CD4-positive, CD25-positive, alpha-beta regulatory T cell (primary cell): ENCODE measurements at regions not wholly inside any gene's neighbourhood (a gene's known extent, or its start where the extent isn't known, plus 50 kb on each side); places are given as distances from the start of the nearest gene placed in this dataset.

Experiments used
- ATAC-seq, 2 donors: fragments of 150-1000 bp; cut with Tn5 transposase; one replicate each; pipeline ENCODE4 v1.10.0; 2021; ENCODE audit warnings: low read depth in 2 of 2, moderate number of reproducible peaks in 2 of 2, moderate library complexity in 1 of 2
- DNase-seq, 3 donors: peaks; one replicate each; pipeline versions ENCODE4 v3.0.0 to v3.0.0-alpha.2; 2012 to 2022; ENCODE audit warnings: mixed read lengths in 1 of 3
- H3K27ac ChIP-seq: one replicate; pipeline ENCODE4 v1.7.0; 2013; ENCODE audit warnings: mild to moderate bottlenecking, low read length; ENCODE audit not compliant: insufficient read depth, poor library complexity, severe bottlenecking
- H3K27me3 ChIP-seq: one replicate; pipeline ENCODE4 v1.7.0; 2013; ENCODE audit warnings: low read length; ENCODE audit not compliant: control insufficient read depth, insufficient read depth
- H3K36me3 ChIP-seq: one replicate; pipeline ENCODE4 v1.7.0; 2013; ENCODE audit warnings: mild to moderate bottlenecking, low read length, moderate library complexity; ENCODE audit not compliant: control insufficient read depth, insufficient read depth
- H3K4me1 ChIP-seq: 2 replicates; pipeline ENCODE4 v1.7.0; 2013; ENCODE audit warnings: mild to moderate bottlenecking, low read length; ENCODE audit not compliant: insufficient read depth, control insufficient read depth, poor library complexity, severe bottlenecking
- H3K4me3 ChIP-seq: one replicate; pipeline ENCODE4 v1.7.0; 2013; ENCODE audit warnings: low read depth, mild to moderate bottlenecking, low read length, moderate library complexity
- H3K9me3 ChIP-seq, 2 experiments: 1 replicate in 1 of 2; 2 replicates in 1 of 2; pipeline ENCODE4 v1.7.0; 2013; ENCODE audit warnings: low read length in 2 of 2, mild to moderate bottlenecking in 1 of 2, moderate library complexity in 1 of 2; ENCODE audit not compliant: control insufficient read depth in 2 of 2
- H3K27ac Mint-ChIP-seq, 3 donors: one replicate each; pipeline ENCODE4 v1.8.0; 2020 to 2022; ENCODE audit warnings: mild to moderate bottlenecking in 3 of 3, mixed read lengths in 3 of 3, moderate library complexity in 2 of 3
- H3K27me3 Mint-ChIP-seq: one replicate; pipeline ENCODE4 v1.8.0; 2022; ENCODE audit warnings: mild to moderate bottlenecking, mixed read lengths
- H3K36me3 Mint-ChIP-seq: one replicate; pipeline ENCODE4 v1.8.0; 2020; ENCODE audit warnings: mixed read lengths
- H3K4me1 Mint-ChIP-seq, 4 donors: one replicate each; pipeline ENCODE4 v1.8.0; 2020 to 2022; ENCODE audit warnings: mixed read lengths in 4 of 4, mild to moderate bottlenecking in 1 of 4
- H3K4me3 Mint-ChIP-seq, 4 donors: one replicate each; pipeline ENCODE4 v1.8.0; 2020 to 2022; ENCODE audit warnings: mild to moderate bottlenecking in 4 of 4, mixed read lengths in 4 of 4, moderate library complexity in 3 of 4
- H3K9me3 Mint-ChIP-seq, 7 donors: one replicate each; pipeline ENCODE4 v1.8.0; 2020 to 2022; ENCODE audit warnings: mixed read lengths in 7 of 7, mild to moderate bottlenecking in 3 of 7, moderate library complexity in 2 of 7

- H3K4me1 Mint-ChIP-seq = no peaks in the 10 kb centered on the region
- H3K27ac Mint-ChIP-seq = no peak overlapping the region
- no peaks in the 10 kb centered on the region for H3K36me3 Mint-ChIP-seq
- H3K4me3 Mint-ChIP-seq = no peak overlapping the region
- Histone ChIP-seq H3K27me3 (no peaks in the 10 kb centered on the region), H3K4me1 (no peaks in the 10 kb centered on the region), H3K4me3 (no peak overlapping the region), H3K9me3 (peaks cover 1 to 18% of the 10 kb centered on the region in 2 experiments), H3K36me3 (no peaks in the 10 kb centered on the region), H3K27ac (no peak overlapping the region)
- H3K27me3 Mint-ChIP-seq = no peaks in the 10 kb centered on the region
- peaks cover 0 to 35% (median 10%) of the 10 kb centered on the region in 7 donors for H3K9me3 Mint-ChIP-seq
- ATAC-seq (no peak), DNase-seq (no peak)
These were observed 726.1 kb upstream of the ADAMTS16 start for GRCh38 chr5:4413996-4414395.

DNA sequence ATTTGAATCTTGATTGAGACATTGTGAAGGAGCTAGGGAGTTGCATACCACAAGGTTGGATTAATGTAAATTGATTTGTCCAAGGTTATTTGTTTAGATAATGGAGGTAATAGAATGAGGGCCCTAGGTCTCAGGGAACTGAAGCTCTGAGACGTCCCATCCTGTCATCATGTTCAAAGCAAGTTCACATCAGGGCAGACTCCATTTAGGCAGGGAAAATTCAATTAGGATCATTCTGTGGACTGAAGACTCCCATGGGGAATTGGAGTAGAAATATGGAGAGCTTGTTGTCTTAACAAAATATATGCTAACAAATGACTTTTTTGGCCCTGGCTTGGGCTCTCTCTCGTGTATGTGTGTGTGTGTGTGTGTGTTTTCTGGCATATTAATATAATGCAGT lies 722.0 kb upstream of the ADAMTS16 start:
- peaks cover 0 to 2% of the 10 kb centered on the region in 2 experiments for H3K9me3 ChIP-seq
- Mint-ChIP-seq H3K27me3 (no peaks in the 10 kb centered on the region), H3K4me1 (no peaks in the 10 kb centered on the region), H3K27ac (no peak overlapping the region), H3K9me3 (peaks cover 0 to 40% (median 7%) of the 10 kb centered on the region in 7 donors), H3K36me3 (no peaks in the 10 kb centered on the region), H3K4me3 (no peak overlapping the region)
- no peak for ATAC-seq
- no peak overlapping the region for H3K4me3 ChIP-seq
- H3K36me3 ChIP-seq = no peaks in the 10 kb centered on the region
- DNase-seq = no peak
- no peak overlapping the region for H3K27ac ChIP-seq
- H3K4me1 ChIP-seq = no peaks in the 10 kb centered on the region
- no peaks in the 10 kb centered on the region for H3K27me3 ChIP-seq

GRCh38 chr5:4419281-4419680 lies 720.8 kb upstream of the ADAMTS16 start:
- no peaks in the 10 kb centered on the region for H3K27me3 ChIP-seq
- DNase-seq (no peak), ATAC-seq (no peak)
- no peaks in the 10 kb centered on the region for H3K4me1 Mint-ChIP-seq
- H3K36me3 Mint-ChIP-seq = no peaks in the 10 kb centered on the region
- H3K27ac Mint-ChIP-seq = no peak overlapping the region
- H3K9me3 Mint-ChIP-seq = peaks cover 0 to 43% (median 7%) of the 10 kb centered on the region in 7 donors
- no peak overlapping the region for H3K4me3 Mint-ChIP-seq
- H3K4me1 ChIP-seq = no peaks in the 10 kb centered on the region
- H3K9me3 ChIP-seq = peaks cover 0 to 4% of the 10 kb centered on the region in 2 experiments
- no peak overlapping the region for H3K27ac ChIP-seq
- H3K36me3 ChIP-seq = no peaks in the 10 kb centered on the region
- H3K4me3 ChIP-seq = no peak overlapping the region
- no peaks in the 10 kb centered on the region for H3K27me3 Mint-ChIP-seq

DNA sequence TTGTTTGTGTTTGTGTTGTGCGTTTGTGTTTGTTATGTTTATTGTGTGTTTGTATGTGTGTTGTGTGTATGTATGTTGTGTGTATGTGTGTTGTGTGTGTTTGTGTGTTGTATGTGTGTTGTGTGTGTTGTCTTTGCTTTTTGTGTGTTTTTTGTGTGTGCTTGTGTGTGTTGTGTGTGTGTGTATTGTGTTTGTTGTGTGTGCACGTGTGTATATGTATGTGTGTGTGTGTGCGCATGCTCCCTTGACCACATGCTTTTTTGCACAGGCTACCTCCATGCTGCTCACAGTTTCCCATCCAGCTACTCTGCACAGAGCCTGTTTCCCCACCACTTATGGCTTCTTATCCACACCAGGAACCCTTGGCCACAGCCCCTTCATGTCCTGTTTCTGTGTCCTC lies 720.0 kb upstream of the ADAMTS16 start:
- Histone ChIP-seq H3K27ac (no peak overlapping the region), H3K36me3 (no peaks in the 10 kb centered on the region), H3K9me3 (peaks cover 0 to 4% of the 10 kb centered on the region in 2 experiments), H3K4me1 (no peaks in the 10 kb centered on the region), H3K27me3 (no peaks in the 10 kb centered on the region), H3K4me3 (no peak overlapping the region)
- H3K36me3 Mint-ChIP-seq = no peaks in the 10 kb centered on the region
- H3K4me1 Mint-ChIP-seq = no peaks in the 10 kb centered on the region
- ATAC-seq = no peak
- H3K27ac Mint-ChIP-seq = no peak overlapping the region
- no peak for DNase-seq
- peaks cover 0 to 39% (median 5%) of the 10 kb centered on the region in 7 donors for H3K9me3 Mint-ChIP-seq
- no peaks in the 10 kb centered on the region for H3K27me3 Mint-ChIP-seq
- H3K4me3 Mint-ChIP-seq = no peak overlapping the region

DNA sequence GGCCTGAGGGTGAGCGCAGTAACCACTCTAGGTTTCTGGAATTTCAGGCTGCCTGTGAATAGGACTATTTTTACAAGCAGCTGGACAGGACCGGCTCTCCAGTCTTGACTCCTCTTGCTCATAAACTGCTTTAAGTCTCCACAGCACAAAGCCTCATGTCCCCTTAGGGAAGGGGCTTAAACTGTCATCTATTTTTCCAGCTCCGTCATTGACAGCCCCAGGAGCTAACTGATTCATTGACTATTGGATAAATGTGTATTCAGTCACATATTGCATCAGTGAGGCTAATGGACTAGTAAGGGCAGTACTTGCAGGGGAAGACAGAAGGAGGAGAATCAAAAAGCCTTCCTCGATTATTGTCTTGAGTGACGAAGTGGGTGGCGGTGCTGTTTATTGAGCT lies 719.4 kb upstream of the ADAMTS16 start:
- DNase-seq = no peak
- Mint-ChIP-seq H3K36me3 (no peaks in the 10 kb centered on the region), H3K9me3 (peaks cover 0 to 35% (median 3%) of the 10 kb centered on the region in 7 donors), H3K27me3 (no peaks in the 10 kb centered on the region), H3K27ac (no peak overlapping the region), H3K4me1 (no peaks in the 10 kb centered on the region), H3K4me3 (no peak overlapping the region)
- peaks cover 0 to 4% of the 10 kb centered on the region in 2 experiments for H3K9me3 ChIP-seq
- H3K27ac ChIP-seq = no peak overlapping the region
- H3K4me1 ChIP-seq = no peaks in the 10 kb centered on the region
- no peak overlapping the region for H3K4me3 ChIP-seq
- no peak for ATAC-seq
- no peaks in the 10 kb centered on the region for H3K36me3 ChIP-seq
- no peaks in the 10 kb centered on the region for H3K27me3 ChIP-seq

DNA sequence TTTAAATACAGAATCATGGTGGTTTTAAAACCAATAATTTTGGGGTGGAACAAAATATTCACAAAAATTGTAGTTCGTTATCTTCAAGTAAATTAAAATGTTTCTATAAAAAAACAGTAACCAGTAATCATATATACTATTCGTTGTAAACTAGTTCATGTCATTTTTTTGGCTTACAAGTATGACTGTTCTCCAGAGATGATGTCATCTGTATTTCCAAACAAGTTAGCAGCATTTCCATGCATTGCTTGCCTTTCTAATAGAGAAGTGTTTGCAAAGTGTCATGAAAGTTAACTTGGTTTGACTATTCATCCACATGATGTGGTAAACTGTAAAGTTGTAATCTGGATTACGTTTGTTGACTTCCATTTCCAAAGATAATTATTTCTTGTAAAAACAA lies 717.9 kb upstream of the ADAMTS16 start:
- Mint-ChIP-seq H3K36me3 (no peaks in the 10 kb centered on the region), H3K4me3 (no peak overlapping the region), H3K27me3 (no peaks in the 10 kb centered on the region), H3K27ac (no peak overlapping the region), H3K9me3 (peaks cover 0 to 29% (median 4%) of the 10 kb centered on the region in 7 donors), H3K4me1 (no peaks in the 10 kb centered on the region)
- DNase-seq (no peak), ATAC-seq (no peak)
- H3K4me3 ChIP-seq = no peak overlapping the region
- no peak overlapping the region for H3K27ac ChIP-seq
- H3K36me3 ChIP-seq = no peaks in the 10 kb centered on the region
- H3K9me3 ChIP-seq = peaks cover 0 to 4% of the 10 kb centered on the region in 2 experiments
- no peaks in the 10 kb centered on the region for H3K27me3 ChIP-seq
- no peaks in the 10 kb centered on the region for H3K4me1 ChIP-seq

DNA sequence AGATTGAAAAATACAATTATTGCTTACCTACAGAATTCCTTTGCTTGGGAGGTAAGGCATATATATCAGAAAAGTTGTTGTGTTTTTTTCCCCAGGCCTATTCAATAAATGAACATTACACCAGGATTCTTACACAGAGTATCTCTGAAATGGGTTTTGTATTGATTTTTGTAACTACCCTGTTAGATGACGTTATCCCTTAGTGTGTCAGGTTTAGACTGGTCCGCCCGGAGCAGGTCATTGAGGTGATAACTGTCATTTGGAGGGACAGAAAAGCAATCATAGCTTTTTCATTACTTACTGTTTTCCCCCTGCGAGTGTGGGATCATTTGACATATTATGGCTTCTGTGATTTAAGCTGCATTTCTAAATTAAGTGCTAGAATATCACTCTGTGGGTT lies 715.2 kb upstream of the ADAMTS16 start:
- H3K4me3 ChIP-seq = no peak overlapping the region
- no peak for ATAC-seq
- Mint-ChIP-seq H3K27ac (no peak overlapping the region), H3K4me3 (no peak overlapping the region), H3K9me3 (peaks cover 0 to 35% (median 5%) of the 10 kb centered on the region in 7 donors), H3K27me3 (no peaks in the 10 kb centered on the region), H3K36me3 (no peaks in the 10 kb centered on the region), H3K4me1 (no peaks in the 10 kb centered on the region)
- no peaks in the 10 kb centered on the region for H3K36me3 ChIP-seq
- H3K27ac ChIP-seq = no peak overlapping the region
- no peak for DNase-seq
- no peaks in the 10 kb centered on the region for H3K27me3 ChIP-seq
- H3K4me1 ChIP-seq = no peaks in the 10 kb centered on the region
- peaks cover 0 to 4% of the 10 kb centered on the region in 2 experiments for H3K9me3 ChIP-seq

GRCh38 chr5:4440536-4440935 lies 699.6 kb upstream of the ADAMTS16 start:
- H3K36me3 ChIP-seq = no peaks in the 10 kb centered on the region
- H3K27me3 ChIP-seq = no peaks in the 10 kb centered on the region
- no peaks in the 10 kb centered on the region for H3K36me3 Mint-ChIP-seq
- no peaks in the 10 kb centered on the region for H3K27me3 Mint-ChIP-seq
- H3K9me3 Mint-ChIP-seq = peaks cover 0 to 31% (median 7%) of the 10 kb centered on the region in 7 donors
- H3K4me3 ChIP-seq = no peak overlapping the region
- H3K27ac Mint-ChIP-seq = no peak overlapping the region
- H3K27ac ChIP-seq = no peak overlapping the region
- H3K4me1 ChIP-seq = no peaks in the 10 kb centered on the region
- ATAC-seq (no peak), DNase-seq (no peak)
- H3K4me1 Mint-ChIP-seq = no peaks in the 10 kb centered on the region
- peaks cover 0 to 14% of the 10 kb centered on the region in 2 experiments for H3K9me3 ChIP-seq
- no peak overlapping the region for H3K4me3 Mint-ChIP-seq
